GM12878 (cell line): ENCODE measurements at regions not wholly inside any gene's neighbourhood (a gene's known extent, or its start where the extent isn't known, plus 50 kb on each side); places are given as distances from the start of the nearest gene placed in this dataset.

Source experiments
- ATAC-seq: fragments of 200-7000 bp; cut with Tn5 transposase; 3 replicates; pipeline ENCODE4 v1.9.1; 2020; ENCODE audit warnings: mild to moderate bottlenecking, moderate library complexity
- BruUV-seq: library from RNA; stranded (reverse); fragments of 400-500 nt; replicated peaks from 2 replicates; lab custom pipeline; 2021; lab: Mats Ljungman, UMichigan
- CTCF ChIA-PET: fragments of 300-600 bp; sonication (Branson Sonifier 250); formaldehyde crosslinking; extraction: SDS; loops from one replicate; lab custom pipeline; 2021; ENCODE audit warnings: inconsistent platforms; lab: Yijun Ruan, JAX
- POLR2A ChIA-PET: fragments of 350-600 bp; formaldehyde crosslinking; extraction: SDS; loops from one replicate; lab custom pipeline; 2021; ENCODE audit warnings: inconsistent platforms; lab: Charles Lee
- RAD21 ChIA-PET: fragments of 300-600 bp; sonication (Branson Sonifier 250); formaldehyde crosslinking; loops from one replicate; lab custom pipeline; 2023; ENCODE audit warnings: antibody characterized with exemption; ENCODE audit not compliant: unreplicated experiment; lab: Charles Lee
- SMC1A ChIA-PET: fragments of 300-600 bp; sonication (Branson Sonifier 250); formaldehyde crosslinking; loops from one replicate; lab custom pipeline; 2023; ENCODE audit not compliant: unreplicated experiment, uncharacterized antibody; lab: Charles Lee
- DNase-seq: peaks from one replicate; pipeline ENCODE4 v3.0.0-alpha.2; 2011; ENCODE audit warnings: low read depth, low spot score
- FAIRE-seq: peaks from 3 replicates; lab custom pipeline; 2011; peaks lifted over from hg19 to GRCh38; lab: Jason Lieb, UNC
- H2AFZ ChIP-seq: 2 replicates; pipeline ENCODE4 v1.6.0; 2011; ENCODE audit warnings: low read depth, low read length, control low read depth; ENCODE audit not compliant: control insufficient read depth
- H3K27ac ChIP-seq: 2 replicates; pipeline ENCODE4 v1.5.1; 2011; ENCODE audit warnings: control low read depth; ENCODE audit not compliant: control insufficient read depth, insufficient read depth
- H3K27me3 ChIP-seq, 2 experiments: replicated peaks in 1 of 2; 2 replicates each; pipeline versions ENCODE4 v1.6.0 to v1.6.1; 2011; ENCODE audit warnings: low read length in 1 of 2; ENCODE audit not compliant: control insufficient read depth in 2 of 2, insufficient read depth in 2 of 2
- H3K36me3 ChIP-seq, 2 experiments: 2 replicates each; pipeline ENCODE4 v1.5.1; 2011; ENCODE audit warnings: low read length in 1 of 2; ENCODE audit not compliant: control insufficient read depth in 2 of 2, insufficient read depth in 2 of 2
- H3K4me1 ChIP-seq: 2 replicates; pipeline ENCODE4 v1.6.1; 2011; ENCODE audit warnings: mild to moderate bottlenecking, low read length, moderate library complexity, mixed read lengths; ENCODE audit not compliant: control insufficient read depth, insufficient read depth
- H3K4me2 ChIP-seq: 2 replicates; pipeline ENCODE4 v1.6.0; 2011; ENCODE audit warnings: control low read depth; ENCODE audit not compliant: control insufficient read depth, insufficient read depth
- H3K4me3 ChIP-seq: fragments of 200-600 bp; sonication (generic); 2 replicates; pipeline ENCODE4 v1.5.1; 2016
- H3K79me2 ChIP-seq: 2 replicates; pipeline ENCODE4 v1.6.0; 2011; ENCODE audit warnings: low read length; ENCODE audit not compliant: control insufficient read depth, insufficient read depth
- H3K9ac ChIP-seq: 2 replicates; pipeline ENCODE4 v1.8.0; 2011; ENCODE audit warnings: low read length, control low read depth, mixed read lengths; ENCODE audit not compliant: control insufficient read depth, insufficient read depth
- H3K9me3 ChIP-seq: replicated peaks from 3 replicates; pipeline ENCODE4 v1.5.1; 2011; ENCODE audit warnings: mild to moderate bottlenecking, low read length; ENCODE audit not compliant: control insufficient read depth, insufficient read depth
- H4K20me1 ChIP-seq: 2 replicates; pipeline ENCODE4 v1.6.0; 2011; ENCODE audit not compliant: control insufficient read depth, insufficient read depth
- BACH1 ChIP-seq: fragments of 450-650 bp; IDR thresholded peaks from 2 replicates; pipeline ENCODE4 v1.6.1; 2017; ENCODE audit warnings: mild to moderate bottlenecking, borderline replicate concordance
- BMI1 ChIP-seq: fragments of 450-650 bp; IDR thresholded peaks from 2 replicates; pipeline ENCODE4 v1.6.1; 2016; ENCODE audit warnings: mild to moderate bottlenecking, moderate library complexity, borderline replicate concordance
- CREM ChIP-seq: IDR thresholded peaks from 2 replicates; pipeline ENCODE4 v1.6.1; 2014; ENCODE audit warnings: antibody characterized with exemption, low read depth
- GATAD2B ChIP-seq: fragments of 450-650 bp; conservative IDR thresholded peaks from 2 replicates; pipeline ENCODE4 v1.6.1; 2017; ENCODE audit warnings: low read depth, mild to moderate bottlenecking, moderate library complexity
- KLF5 ChIP-seq: fragments of 450-650 bp; IDR thresholded peaks from 2 replicates; pipeline ENCODE4 v1.6.1; 2014; ENCODE audit warnings: mild to moderate bottlenecking; ENCODE audit not compliant: partially characterized antibody
- MYC ChIP-seq: IDR thresholded peaks from 2 replicates; pipeline ENCODE4 v1.6.1; 2011; ENCODE audit warnings: mild to moderate bottlenecking, low read length, moderate library complexity, inconsistent platforms; ENCODE audit not compliant: insufficient read depth, insufficient replicate concordance, insufficient read length, severe bottlenecking
- RELA ChIP-seq: fragments of 450-650 bp; IDR thresholded peaks from 2 replicates; pipeline ENCODE4 v1.8.0; 2014; ENCODE audit warnings: borderline replicate concordance; ENCODE audit not compliant: partially characterized antibody
- SREBF2 ChIP-seq: IDR thresholded peaks from 2 replicates; pipeline ENCODE4 v1.6.1; 2012; ENCODE audit warnings: mild to moderate bottlenecking, low read length
- SRF ChIP-seq, 2 experiments: IDR thresholded peaks; 2 replicates each; pipeline ENCODE4 v1.6.1; 2011; ENCODE audit warnings: low read depth in 2 of 2, low read length in 2 of 2, mild to moderate bottlenecking in 1 of 2, moderate library complexity in 1 of 2
- TAF1 ChIP-seq: IDR thresholded peaks from 2 replicates; pipeline ENCODE4 v1.6.1; 2011; ENCODE audit warnings: mild to moderate bottlenecking, low read depth, low read length, borderline replicate concordance
- TARDBP ChIP-seq: IDR thresholded peaks from 2 replicates; pipeline ENCODE4 v1.6.1; 2016; ENCODE audit warnings: borderline replicate concordance
- TCF7 ChIP-seq: IDR thresholded peaks from 2 replicates; pipeline ENCODE4 v1.6.1; 2014; ENCODE audit warnings: antibody characterized with exemption, borderline replicate concordance
- WRNIP1 ChIP-seq: IDR thresholded peaks from 2 replicates; pipeline ENCODE4 v1.6.1; 2011; ENCODE audit warnings: low read depth, low read length, improper control_type of control experiment, borderline replicate concordance
- YBX1 ChIP-seq: fragments of 450-650 bp; IDR thresholded peaks from 2 replicates; pipeline ENCODE4 v1.6.1; 2016; ENCODE audit warnings: antibody characterized with exemption
- ZNF217 ChIP-seq: fragments of 450-650 bp; IDR thresholded peaks from 2 replicates; pipeline ENCODE4 v1.6.1; 2017; ENCODE audit warnings: antibody characterized with exemption, mild to moderate bottlenecking
- ZNF24 ChIP-seq: fragments of 450-650 bp; IDR thresholded peaks from 2 replicates; pipeline ENCODE4 v1.6.1; 2017; ENCODE audit warnings: antibody characterized with exemption, mild to moderate bottlenecking
- WGBS: methylation state at CpG from one replicate; pipeline ENCODE4 v1.1.6; 2016; ENCODE audit warnings: low lambda C conversion rate; ENCODE audit not compliant: insufficient replicate concordance, insufficient coverage; ENCODE audit errors: missing lambda C conversion rate; 5-methylcytosine and 5-hydroxymethylcytosine counted together
- in situ Hi-C: fragments of 300-500 bp; cut with MboI; formaldehyde crosslinking; loops from 9 replicates; pipeline ENCODE4 v1.14.3; 2018; ENCODE audit warnings: mixed read lengths
- intact Hi-C: fragments of 100-400 bp; cut with micrococcal nuclease; formaldehyde crosslinking; loops from one replicate; pipeline ENCODE4 v1.14.2; 2022; ENCODE audit not compliant: unreplicated experiment
- TF ChIP-seq, protein P1 (sequence below): fragments of 450-650 bp; IDR thresholded peaks from 2 replicates; pipeline ENCODE4 v1.6.1; 2017; ENCODE audit warnings: low read depth, mild to moderate bottlenecking, moderate library complexity
- TF ChIP-seq, protein P2 (sequence below): IDR thresholded peaks from 2 replicates; pipeline ENCODE4 v1.6.1; 2011; ENCODE audit warnings: low read depth, low read length, improper control_type of control experiment, borderline replicate concordance

DNA sequence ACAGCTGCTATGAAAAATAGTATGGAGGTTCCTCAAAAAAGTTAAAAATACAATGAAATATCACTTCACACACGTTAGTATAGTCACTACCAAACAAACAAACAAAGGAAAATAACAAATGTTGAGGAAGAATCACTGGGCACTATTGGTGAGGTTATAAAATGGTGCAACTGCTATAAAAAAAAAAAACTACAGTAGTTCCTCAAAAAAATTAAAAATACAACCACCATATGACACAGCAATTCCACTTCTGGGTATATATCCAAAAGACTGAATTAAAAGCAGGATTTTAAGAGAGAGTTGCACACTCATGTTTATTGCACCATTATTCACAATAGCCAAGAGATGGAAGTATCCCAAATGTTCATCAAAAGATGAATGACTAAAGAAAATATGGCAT, 80.9 kb upstream of the POU3F3 start:
- BruUV-seq, result no TSS peak
- H3K36me3 ChIP-seq, result no peaks in the 10 kb centered on the region
- no peak overlapping the region for H3K4me2 ChIP-seq
- no peaks in the 10 kb centered on the region for H3K27me3 ChIP-seq
- DNase-seq, result no peak
- POLR2A ChIA-PET, result no interaction called here
- in situ Hi-C loops, result no loop called here
- no peaks in the 10 kb centered on the region for H3K4me1 ChIP-seq
- no peak overlapping the region for H2AFZ ChIP-seq
- CTCF ChIA-PET, result no interaction called here
- no peaks in the 10 kb centered on the region for H3K79me2 ChIP-seq
- no peak for FAIRE-seq
- TF ChIP-seq BACH1 (no peak), RELA (no peak), SRF (IDR thresholded peaks at IDR 0.05; ENCODE audit: low read depth in 2 of 2, low read length in 2 of 2) (no peak), WRNIP1 (no peak), TCF7 (no peak), ZNF217 (no peak), CREM (no peak), SREBF2 (no peak), BMI1 (no peak), KLF5 (no peak), MYC (no peak), YBX1 (no peak), TARDBP (no peak), TAF1 (no peak), ZNF24 (no peak), GATAD2B (no peak)
- TF ChIP-seq, protein P1, sequence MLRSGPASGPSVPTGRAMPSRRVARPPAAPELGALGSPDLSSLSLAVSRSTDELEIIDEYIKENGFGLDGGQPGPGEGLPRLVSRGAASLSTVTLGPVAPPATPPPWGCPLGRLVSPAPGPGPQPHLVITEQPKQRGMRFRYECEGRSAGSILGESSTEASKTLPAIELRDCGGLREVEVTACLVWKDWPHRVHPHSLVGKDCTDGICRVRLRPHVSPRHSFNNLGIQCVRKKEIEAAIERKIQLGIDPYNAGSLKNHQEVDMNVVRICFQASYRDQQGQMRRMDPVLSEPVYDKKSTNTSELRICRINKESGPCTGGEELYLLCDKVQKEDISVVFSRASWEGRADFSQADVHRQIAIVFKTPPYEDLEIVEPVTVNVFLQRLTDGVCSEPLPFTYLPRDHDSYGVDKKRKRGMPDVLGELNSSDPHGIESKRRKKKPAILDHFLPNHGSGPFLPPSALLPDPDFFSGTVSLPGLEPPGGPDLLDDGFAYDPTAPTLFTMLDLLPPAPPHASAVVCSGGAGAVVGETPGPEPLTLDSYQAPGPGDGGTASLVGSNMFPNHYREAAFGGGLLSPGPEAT, result no peak
- TF ChIP-seq, protein P2, sequence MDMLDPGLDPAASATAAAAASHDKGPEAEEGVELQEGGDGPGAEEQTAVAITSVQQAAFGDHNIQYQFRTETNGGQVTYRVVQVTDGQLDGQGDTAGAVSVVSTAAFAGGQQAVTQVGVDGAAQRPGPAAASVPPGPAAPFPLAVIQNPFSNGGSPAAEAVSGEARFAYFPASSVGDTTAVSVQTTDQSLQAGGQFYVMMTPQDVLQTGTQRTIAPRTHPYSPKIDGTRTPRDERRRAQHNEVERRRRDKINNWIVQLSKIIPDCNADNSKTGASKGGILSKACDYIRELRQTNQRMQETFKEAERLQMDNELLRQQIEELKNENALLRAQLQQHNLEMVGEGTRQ, result no peak
- TF ChIP-seq, all 136 proteins: peak for 0
- ATAC-seq, result no peak
- no peak overlapping the region for H3K9ac ChIP-seq
- H3K27ac ChIP-seq, result no peak overlapping the region
- ChIA-PET SMC1A (no interaction called here), RAD21 (no interaction called here)
- intact Hi-C loops, result no loop called here
- H3K9me3 ChIP-seq, result no peaks in the 10 kb centered on the region
- no peak overlapping the region for H3K4me3 ChIP-seq
- no peaks in the 10 kb centered on the region for H4K20me1 ChIP-seq
- WGBS, result 7% methylated on average over 1 of the region's 1 CpG
